ENCODE measurements at regions not wholly inside any gene's neighbourhood (a gene's known extent, or its start where the extent isn't known, plus 50 kb on each side); places are given as distances from the start of the nearest gene placed in this dataset.

DNA sequence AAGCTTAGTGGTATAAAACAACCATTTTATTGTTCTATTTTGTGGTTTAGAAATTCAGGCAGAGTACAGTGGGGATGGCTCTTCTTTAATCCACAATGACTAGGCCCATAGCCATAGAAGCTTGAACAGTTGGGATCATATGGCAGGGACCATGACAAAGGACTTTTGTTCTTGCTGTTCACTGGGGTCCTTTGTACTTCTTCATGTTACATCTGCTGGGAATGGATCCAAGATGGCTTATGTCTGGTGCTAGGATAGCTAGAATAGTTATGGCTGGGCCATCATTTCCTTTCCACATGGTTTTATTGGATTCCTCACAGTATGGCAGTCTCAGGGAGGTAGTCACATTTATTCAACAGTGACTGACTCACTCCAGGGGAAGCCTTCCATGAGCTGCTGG is 427.9 kb upstream of the AGTR1 start:
- TF ChIP-seq EP300 (IDR thresholded peaks at IDR 0.05): no peak
- TF ChIP-seq CTCF (IDR thresholded peaks at IDR 0.05): no peak
